ENCODE measurements at regions not wholly inside any gene's neighbourhood (a gene's known extent, or its start where the extent isn't known, plus 50 kb on each side); places are given as distances from the start of the nearest gene placed in this dataset.

- TF ChIP-seq ELF1 (CRISPR knock-in tag; IDR thresholded peaks at IDR 0.05) = no peak
- TF ChIP-seq TIGD3 (CRISPR knock-in tag; IDR thresholded peaks at IDR 0.05; ENCODE audit: borderline replicate concordance) = no peak
- no peak for TF ChIP-seq AGO2 (optimal IDR thresholded peaks at IDR 0.05; ENCODE audit: low read depth, low read length)
- TF ChIP-seq GABPA (IDR thresholded peaks at IDR 0.05; ENCODE audit: low read depth, low read length) = no peak
- no peak for TF ChIP-seq GABPA (CRISPR knock-in tag; IDR thresholded peaks at IDR 0.05; ENCODE audit: low read depth)
- TF ChIP-seq ZNF672 (CRISPR knock-in tag; IDR thresholded peaks at IDR 0.05) = no peak
- TF ChIP-seq EHMT2 (IDR thresholded peaks at IDR 0.05; ENCODE audit: borderline replicate concordance, low read depth, low read length) = no peak
- TF ChIP-seq TCF7 (IDR thresholded peaks at IDR 0.05; ENCODE audit: low read depth) = no peak
- TF ChIP-seq SCMH1 (CRISPR knock-in tag; IDR thresholded peaks at IDR 0.05; ENCODE audit: borderline replicate concordance) = no peak
- no peak for TF ChIP-seq ZNF232 (CRISPR knock-in tag; IDR thresholded peaks at IDR 0.05; ENCODE audit: borderline replicate concordance)
Measured at GRCh38 chr18:14959550-14959949, 211.6 kb downstream of the ANKRD30B start (continued).

GRCh38 chr18:14961991-14962390, 214.0 kb downstream of the ANKRD30B start:
- POLR2A ChIA-PET = no interaction called here
- DNase-seq (ENCODE audit: low spot score) (no peak), FAIRE-seq (no peak), ATAC-seq (no peak)
- H3K79me2 ChIP-seq (ENCODE audit: insufficient read depth, low read length) = no peaks in the 10 kb centered on the region
- no peak overlapping the region for H3K27ac ChIP-seq (ENCODE audit: extremely low read length, insufficient read depth, low read length)
- H3K4me2 ChIP-seq (ENCODE audit: low read depth, low read length) = no peak overlapping the region
- H3K27me3 ChIP-seq (ENCODE audit: control insufficient read depth in 1 of 2, insufficient read depth in 2 of 2, low read length in 2 of 2) = no peaks in the 10 kb centered on the region
- no TSS peak for BruUV-seq (replicated peaks)
- no peaks in the 10 kb centered on the region for H4K20me1 ChIP-seq (ENCODE audit: insufficient read depth, low read length)
- no peaks in the 10 kb centered on the region for H3K9me3 ChIP-seq (ENCODE audit: low read length)
- no peak overlapping the region for H3K9ac ChIP-seq (ENCODE audit: insufficient read depth, low read depth, low read length)
- intact Hi-C loops (cut with micrococcal nuclease; ENCODE audit: unreplicated experiment) (no loop called here), in situ Hi-C loops (cut with HindIII; ENCODE audit: extremely low pct_ligation_motif_present, low pct_unique_long_range_greater_than_20kb) (no loop called here)
- TF ChIP-seq ZMYM2 (CRISPR knock-in tag; IDR thresholded peaks at IDR 0.05) (no peak), ZNF430 (CRISPR knock-in tag; IDR thresholded peaks at IDR 0.05) (no peak), ZNF225 (CRISPR knock-in tag; IDR thresholded peaks at IDR 0.05) (no peak), NR2F6 (IDR thresholded peaks at IDR 0.05) (no peak), NR2F6 (CRISPR knock-in tag; IDR thresholded peaks at IDR 0.05) (no peak), ETV5 (CRISPR knock-in tag; IDR thresholded peaks at IDR 0.05; ENCODE audit: borderline replicate concordance) (no peak)
- WGBS (ENCODE audit: low lambda C conversion rate) = 70% methylated on average over 5 of the region's 5 CpGs
- no peak overlapping the region for H2AFZ ChIP-seq (ENCODE audit: low read length)
- CTCF ChIA-PET (ENCODE audit: low intra/inter-chr PET ratio, low total read pairs) = no interaction called here
- H3K36me3 ChIP-seq (replicated peaks in 1 of 2; ENCODE audit: control insufficient read depth in 1 of 2, insufficient read depth in 2 of 2, low read length in 2 of 2) = no peaks in the 10 kb centered on the region
- no peak overlapping the region for H3K4me3 ChIP-seq (replicated peaks in 1 of 3; ENCODE audit: insufficient read depth in 1 of 3, low read depth in 2 of 3, low read length in 3 of 3)
- H3K4me1 ChIP-seq (ENCODE audit: insufficient read depth, low read length) = no peaks in the 10 kb centered on the region
